HG03460 (cell line): ENCODE measurements at regions not wholly inside any gene's neighbourhood (a gene's known extent, or its start where the extent isn't known, plus 50 kb on each side); places are given as distances from the start of the nearest gene placed in this dataset.
"Not testable (repeated sequence)": the region's sequence is repeated elsewhere in the genome, so short reads cannot be mapped to it uniquely, and the experiment has no call there.

ENCODE experiments used
- ATAC-seq: cut with Tn5 transposase; IDR thresholded peaks from one replicate; pipeline ENCODE4 v1.9.1; 2021; ENCODE audit not compliant: unreplicated experiment

- ATAC-seq, result no peak
These were observed 255.6 kb upstream of the SLC30A5 start for GRCh38 chr5:68838157-68838718.

DNA sequence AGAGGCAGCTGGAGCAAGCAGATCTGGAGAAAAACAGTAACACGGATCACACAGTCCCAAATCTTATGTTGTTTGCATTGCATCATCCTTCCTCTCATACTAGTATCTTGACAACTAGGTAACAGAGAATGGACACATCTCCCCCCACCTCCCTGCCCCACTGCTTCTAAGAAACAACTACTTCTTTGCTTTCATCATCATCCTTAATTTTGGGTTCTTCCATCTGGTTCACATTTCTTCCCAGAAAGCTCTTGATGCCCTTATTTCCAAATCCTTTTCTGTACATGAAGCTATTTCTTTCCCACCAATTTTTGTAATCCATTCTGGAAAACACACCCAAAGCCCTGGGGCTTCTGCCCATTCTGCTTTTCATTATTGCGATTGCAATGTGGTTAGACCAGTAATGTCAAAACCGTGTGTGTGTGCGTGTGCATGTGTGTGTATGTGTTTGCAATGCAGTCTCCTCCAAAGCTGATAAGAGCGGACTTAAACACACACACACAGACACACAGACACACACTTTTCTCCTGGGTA is 254.7 kb upstream of the SLC30A5 start:
- no peak for ATAC-seq

- ATAC-seq, result no peak
These were observed 250.0 kb upstream of the SLC30A5 start for GRCh38 chr5:68843624-68844364.

DNA sequence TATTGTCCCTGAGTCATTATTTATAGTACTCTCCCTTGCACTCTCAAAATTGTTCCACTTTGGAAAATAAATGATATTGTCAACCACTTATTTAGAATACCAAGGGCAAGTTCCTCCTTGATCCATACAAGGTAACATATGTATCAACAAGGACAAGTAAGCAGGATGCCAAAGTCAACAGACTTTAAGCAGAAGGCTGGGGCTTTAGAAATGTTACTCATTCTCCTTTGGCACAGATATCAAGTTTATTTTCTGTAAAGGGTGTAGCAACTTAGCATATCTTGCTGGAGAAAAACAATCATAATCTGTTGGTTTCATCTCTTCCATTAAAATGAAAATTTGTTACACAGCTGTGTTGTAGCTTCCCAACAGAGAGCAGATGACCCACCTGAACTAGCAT is 248.7 kb upstream of the SLC30A5 start:
- ATAC-seq, result no peak

- no peak for ATAC-seq
These were observed 247.0 kb upstream of the SLC30A5 start for GRCh38 chr5:68846828-68847227.

DNA sequence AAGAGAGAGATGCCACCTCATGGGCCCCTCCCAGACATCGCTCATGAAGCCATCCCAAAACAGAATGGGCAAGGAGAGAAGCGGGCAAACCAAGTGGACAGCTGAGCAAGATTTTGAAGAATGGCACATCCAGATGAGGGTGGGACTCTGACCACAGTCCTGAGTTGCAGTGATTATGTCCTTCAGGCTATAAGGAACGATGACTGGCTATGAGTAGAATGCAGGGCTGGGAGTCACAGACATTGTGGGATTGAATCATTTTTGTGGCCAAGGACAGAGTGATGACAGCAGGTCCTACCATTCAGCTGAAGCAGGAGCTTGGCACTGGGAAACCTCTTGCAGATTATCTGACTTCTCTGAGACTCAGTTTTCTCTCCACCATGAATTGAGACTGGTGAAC is 245.7 kb upstream of the SLC30A5 start:
- no peak for ATAC-seq

DNA sequence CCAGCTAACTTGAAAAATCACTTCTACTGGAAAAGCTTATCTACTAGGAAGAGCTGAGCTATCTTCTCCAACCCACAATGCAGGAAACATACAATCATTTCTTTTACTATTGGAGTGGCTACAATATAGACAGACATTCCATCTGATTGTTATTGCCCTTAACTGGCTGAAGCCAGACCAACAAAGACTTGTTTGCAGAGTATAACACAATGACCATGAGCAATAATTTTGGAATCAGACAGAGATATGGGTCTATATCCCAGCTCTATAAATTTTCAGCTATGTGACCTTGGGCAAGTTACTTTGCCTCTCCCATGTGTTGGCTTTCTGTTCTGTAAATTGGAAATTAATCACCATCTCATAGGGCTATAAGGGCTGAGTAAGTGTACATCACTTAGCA is 244.7 kb upstream of the SLC30A5 start:
- ATAC-seq, result no peak

- no peak for ATAC-seq
These were observed 243.9 kb upstream of the SLC30A5 start for GRCh38 chr5:68849906-68850305.

GRCh38 chr5:68861099-68861498 is 232.7 kb upstream of the SLC30A5 start:
- no peak for ATAC-seq

DNA sequence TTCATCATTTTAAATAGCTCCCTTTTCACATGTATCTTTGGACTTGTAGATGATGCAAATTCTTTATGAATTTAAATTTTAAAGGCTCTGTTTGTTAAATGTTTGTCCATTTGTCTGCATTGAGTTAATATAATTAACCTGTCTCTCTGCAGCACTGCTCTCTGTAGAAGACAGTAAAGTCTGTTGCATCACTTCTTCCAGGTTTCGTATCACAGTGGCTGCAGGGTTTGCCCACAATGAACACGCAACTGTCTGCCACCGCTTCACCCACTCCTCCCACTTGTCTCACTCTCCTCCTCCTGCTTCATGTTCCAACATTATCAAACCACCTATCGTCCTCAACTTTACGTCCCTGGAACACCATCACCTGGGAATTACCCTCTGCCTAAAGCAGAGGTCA is 231.3 kb upstream of the SLC30A5 start:
- ATAC-seq, result no peak

- not testable (repeated sequence) for ATAC-seq
These were observed 228.6 kb upstream of the SLC30A5 start for GRCh38 chr5:68865192-68865591.

- ATAC-seq, result no peak
These were observed 221.6 kb upstream of the SLC30A5 start for GRCh38 chr5:68872088-68872839.

DNA sequence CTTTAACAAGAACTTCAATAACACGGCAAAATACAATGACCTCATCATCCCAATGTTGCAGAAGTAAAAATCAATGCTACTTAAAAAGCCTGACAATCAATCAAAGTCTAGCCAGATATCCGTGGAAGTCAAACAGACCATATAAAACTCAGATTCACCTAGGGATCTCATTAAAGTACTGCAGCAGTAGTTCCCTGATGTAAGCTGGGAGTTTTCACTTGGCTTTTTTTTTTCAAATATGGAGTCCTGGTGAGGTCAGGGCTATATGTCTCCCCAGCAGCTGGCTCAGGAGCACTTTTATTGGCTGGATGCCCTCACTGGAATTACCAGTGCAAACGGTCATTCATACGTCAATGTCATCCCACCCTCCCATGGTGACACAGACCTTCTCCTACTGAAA is 220.6 kb upstream of the SLC30A5 start:
- no peak for ATAC-seq

GRCh38 chr5:68875351-68875750 is 218.5 kb upstream of the SLC30A5 start:
- no peak for ATAC-seq

DNA sequence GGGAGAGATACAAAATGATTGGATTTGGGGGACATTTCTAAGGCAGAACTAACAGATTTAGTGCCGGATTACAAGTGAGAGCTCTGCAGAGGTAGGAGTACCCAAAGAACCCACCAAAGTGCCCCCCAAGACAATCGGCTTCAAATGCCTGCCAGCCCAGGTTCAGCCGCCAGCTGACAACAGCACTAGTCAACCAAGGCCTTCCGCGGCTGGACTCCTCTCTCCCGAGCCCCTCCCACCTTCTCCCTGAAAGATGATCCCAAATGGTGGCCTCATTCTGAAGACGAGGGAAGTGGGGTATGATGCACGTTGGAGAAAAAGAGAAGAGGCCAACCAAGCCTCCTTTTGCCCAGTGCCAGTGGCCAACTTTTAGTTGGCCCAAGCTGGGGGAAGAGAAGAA is 210.4 kb upstream of the SLC30A5 start:
- no peak for ATAC-seq

- no peak for ATAC-seq
These were observed 209.6 kb upstream of the SLC30A5 start for GRCh38 chr5:68884144-68884754.

GRCh38 chr5:68884883-68885282 is 208.9 kb upstream of the SLC30A5 start:
- no peak for ATAC-seq

- no peak for ATAC-seq
These were observed 207.0 kb upstream of the SLC30A5 start for GRCh38 chr5:68886814-68887213.

DNA sequence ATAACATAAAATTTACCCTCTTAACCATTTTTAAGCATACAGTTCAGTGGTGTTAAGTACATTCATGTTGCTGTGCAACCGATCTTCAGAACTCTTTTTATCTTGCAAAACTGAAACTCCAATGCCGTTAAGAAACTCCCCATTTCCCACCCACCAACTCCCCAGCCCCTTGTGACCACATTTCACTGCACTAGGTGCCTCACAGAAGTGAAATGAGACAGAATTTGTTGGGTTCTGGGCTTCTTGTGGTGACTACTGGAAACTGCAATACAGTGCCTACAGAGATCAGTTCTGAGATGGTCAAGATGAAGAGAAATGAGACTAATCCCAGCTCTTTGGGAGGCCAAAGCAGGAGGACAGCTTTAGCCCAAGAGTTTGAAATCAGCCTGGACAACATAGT is 202.1 kb upstream of the SLC30A5 start:
- no peak for ATAC-seq

- no peak for ATAC-seq
These were observed 199.1 kb upstream of the SLC30A5 start for GRCh38 chr5:68894673-68895072.

DNA sequence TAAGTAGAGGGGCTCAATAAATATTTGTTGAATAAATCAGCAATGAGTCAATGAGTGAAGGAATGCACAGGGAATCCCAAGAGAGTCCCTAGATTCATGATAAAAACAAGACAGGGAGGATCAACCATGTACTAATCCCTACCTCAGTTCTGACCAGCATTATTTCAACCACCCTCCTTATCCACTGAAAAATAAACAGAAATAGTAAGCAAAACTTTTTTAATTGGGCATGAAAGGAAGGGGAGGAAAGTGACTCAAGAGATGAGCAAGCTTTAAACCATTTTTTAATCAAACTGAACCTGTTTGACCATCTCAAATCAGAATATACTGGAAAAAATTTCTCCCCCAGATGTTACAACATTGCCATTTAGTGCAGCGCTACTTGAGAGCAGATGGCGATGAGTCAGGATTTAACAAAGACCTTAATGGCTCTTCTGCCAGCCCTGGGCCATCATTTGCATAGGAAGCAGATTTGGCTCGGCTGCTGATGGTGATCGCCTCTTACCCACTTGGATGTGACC is 194.8 kb upstream of the SLC30A5 start:
- ATAC-seq, result no peak
